Endothelial cell of umbilical vein (primary cell): ENCODE measurements at regions not wholly inside any gene's neighbourhood (a gene's known extent, or its start where the extent isn't known, plus 50 kb on each side); places are given as distances from the start of the nearest gene placed in this dataset.

Source experiments
- BruUV-seq: library from RNA; stranded (reverse); fragments of 400-500 nt; replicated peaks from 2 replicates; lab custom pipeline; 2021; lab: Mats Ljungman, UMichigan
- CTCF ChIA-PET: fragments of 300-600, 350-600 bp; sonication (Branson Sonifier 250); formaldehyde crosslinking; loops from one replicate; lab custom pipeline; 2021; ENCODE audit warnings: antibody characterized with exemption, inconsistent platforms; lab: Charles Lee
- POLR2A ChIA-PET: fragments of 300-600, 350-600 bp; sonication (Branson Sonifier 250); formaldehyde crosslinking; loops from one replicate; lab custom pipeline; 2021; ENCODE audit warnings: antibody characterized with exemption, inconsistent platforms; lab: Charles Lee
- DNase-seq: peaks from one replicate; pipeline ENCODE4 v3.0.0-alpha.2; 2011; ENCODE audit warnings: low read depth, low spot score
- FAIRE-seq: peaks from 2 replicates; lab custom pipeline; 2011; peaks lifted over from hg19 to GRCh38; lab: Jason Lieb, UNC
- H2AFZ ChIP-seq: 2 replicates; pipeline ENCODE4 v1.6.0; 2012; ENCODE audit warnings: low read depth, low read length, control low read depth, inconsistent platforms
- H3K27ac ChIP-seq: 2 replicates; pipeline ENCODE4 v1.5.1; 2011; ENCODE audit warnings: low read depth, mild to moderate bottlenecking, control low read depth, low read length, moderate library complexity; ENCODE audit not compliant: insufficient read depth
- H3K27me3 ChIP-seq, 2 experiments: 2 replicates each; pipeline versions ENCODE4 v1.6.0 to v1.6.1; 2011; ENCODE audit warnings: low read length in 2 of 2, mixed read lengths in 1 of 2; ENCODE audit not compliant: control insufficient read depth in 2 of 2, insufficient read depth in 2 of 2
- H3K36me3 ChIP-seq, 2 experiments: 2 replicates in 1 of 2; 3 replicates in 1 of 2; pipeline ENCODE4 v1.5.1; 2011; ENCODE audit warnings: low read length in 2 of 2, mild to moderate bottlenecking in 1 of 2, moderate library complexity in 1 of 2; ENCODE audit not compliant: control insufficient read depth in 2 of 2, insufficient read depth in 2 of 2; ENCODE audit errors: extremely low read depth in 1 of 2
- H3K4me1 ChIP-seq: 3 replicates; pipeline ENCODE4 v1.5.1; 2011; ENCODE audit warnings: mild to moderate bottlenecking, low read length; ENCODE audit not compliant: control insufficient read depth, insufficient read depth; ENCODE audit errors: extremely low read depth
- H3K4me2 ChIP-seq: 2 replicates; pipeline ENCODE4 v1.6.1; 2011; ENCODE audit warnings: low read length, control low read depth, mixed read lengths; ENCODE audit not compliant: insufficient read depth
- H3K4me3 ChIP-seq, 3 experiments: fragments of 200-600 bp in 1 of 3; sonication (generic), shearing (Covaris generic) in 1 of 3; replicated peaks in 1 of 3; 2 replicates each; pipeline ENCODE4 v1.5.1; 2011 to 2016; ENCODE audit warnings: control low read depth in 3 of 3, low read length in 3 of 3, mild to moderate bottlenecking in 2 of 3, inconsistent platforms in 1 of 3, low read depth in 1 of 3, moderate library complexity in 1 of 3; ENCODE audit not compliant: insufficient read depth in 1 of 3
- H3K79me2 ChIP-seq: 2 replicates; pipeline ENCODE4 v1.6.0; 2012; ENCODE audit warnings: low read length, inconsistent platforms; ENCODE audit not compliant: control insufficient read depth, insufficient read depth
- H3K9ac ChIP-seq: replicated peaks from 2 replicates; pipeline ENCODE3; 2011; ENCODE audit warnings: low read length, control low read depth; ENCODE audit not compliant: insufficient read depth; ENCODE audit errors: extremely low read depth
- H3K9me1 ChIP-seq: replicated peaks from 3 replicates; pipeline ENCODE4 v1.6.0; 2011; ENCODE audit warnings: mild to moderate bottlenecking, low read length; ENCODE audit not compliant: control insufficient read depth, insufficient read depth; ENCODE audit errors: extremely low read depth
- H3K9me3 ChIP-seq: replicated peaks from 2 replicates; pipeline ENCODE4 v1.5.1; 2012; ENCODE audit warnings: low read length, inconsistent platforms; ENCODE audit not compliant: control insufficient read depth, insufficient read depth
- H4K20me1 ChIP-seq: replicated peaks from 2 replicates; pipeline ENCODE3; 2011; ENCODE audit warnings: mild to moderate bottlenecking, low read length; ENCODE audit not compliant: control insufficient read depth, insufficient read depth; ENCODE audit errors: extremely low read depth
- CTCF ChIP-seq, 2 donors: IDR thresholded peaks; 1 replicate in 1 of 2; 2 replicates in 1 of 2; pipeline ENCODE4 v1.5.1; 2011; ENCODE audit warnings: low read length in 2 of 2, mild to moderate bottlenecking in 2 of 2, moderate library complexity in 2 of 2, control low read depth in 1 of 2, inconsistent platforms in 1 of 2, low read depth in 1 of 2; ENCODE audit not compliant: insufficient read depth in 1 of 2; ENCODE audit errors: extremely low read depth in 1 of 2
- EZH2 ChIP-seq: IDR thresholded peaks from 2 replicates; pipeline ENCODE4 v1.6.1; 2012; ENCODE audit warnings: borderline replicate concordance, low read depth, mild to moderate bottlenecking, moderate library complexity, low read length, inconsistent platforms; ENCODE audit not compliant: severe bottlenecking
- FOS ChIP-seq: IDR thresholded peaks from 2 replicates; pipeline ENCODE4 v1.6.1; 2011; ENCODE audit warnings: mild to moderate bottlenecking, low read length, moderate library complexity, borderline replicate concordance; ENCODE audit not compliant: insufficient read depth
- GATA2 ChIP-seq: IDR thresholded peaks from 2 replicates; pipeline ENCODE4 v1.7.0; 2011; ENCODE audit warnings: low read depth, mild to moderate bottlenecking, moderate library complexity, mixed read lengths, low read length; ENCODE audit not compliant: insufficient read length, insufficient read depth
- JUN ChIP-seq: IDR thresholded peaks from 2 replicates; pipeline ENCODE4 v1.6.1; 2011; ENCODE audit warnings: borderline replicate concordance, low read depth; ENCODE audit not compliant: insufficient read length, insufficient read depth
- MAX ChIP-seq: IDR thresholded peaks from 2 replicates; pipeline ENCODE4 v1.6.1; 2011; ENCODE audit not compliant: insufficient read depth, insufficient read length
- MYC ChIP-seq: IDR thresholded peaks from one replicate; pipeline ENCODE4 v1.6.1; 2011; ENCODE audit warnings: mild to moderate bottlenecking, low read depth, low read length
- POLR2A ChIP-seq: IDR thresholded peaks from 2 replicates; pipeline ENCODE4 v1.6.1; 2012; ENCODE audit warnings: low read depth, mild to moderate bottlenecking, control low read depth, low read length
- POLR2AphosphoS5 ChIP-seq: IDR thresholded peaks from 2 replicates; pipeline ENCODE4 v1.6.1; 2012; ENCODE audit warnings: low read depth, mild to moderate bottlenecking, control low read depth, low read length, moderate library complexity; ENCODE audit not compliant: insufficient read depth
- dilution Hi-C: fragments of 300-500 bp; cut with MboI; formaldehyde crosslinking; loops from one replicate; pipeline ENCODE4 v1.15.0; 2019; ENCODE audit warnings: low sequenced_read_pairs; ENCODE audit not compliant: extremely low pct_ligation_motif_present
- intact Hi-C: fragments of 100-400 bp; cut with micrococcal nuclease; formaldehyde crosslinking; loops from one replicate; pipeline ENCODE4 v1.10.0; 2022

- Histone ChIP-seq H3K27ac (no peak overlapping the region), H3K27me3 (no peaks in the 10 kb centered on the region), H3K4me2 (no peak overlapping the region), H4K20me1 (no peaks in the 10 kb centered on the region), H3K4me3 (no peak overlapping the region), H3K4me1 (no peaks in the 10 kb centered on the region), H3K9me1 (no peaks in the 10 kb centered on the region), H3K79me2 (no peaks in the 10 kb centered on the region), H3K9ac (no peak overlapping the region), H2AFZ (no peak overlapping the region), H3K36me3 (no peaks in the 10 kb centered on the region), H3K9me3 (no peaks in the 10 kb centered on the region)
- intact Hi-C loops (loop anchor here (10.0 kb wide), 1 partner anchor 500 kb away; no protein-coding TSS in a partner anchor), dilution Hi-C loops (no loop called here)
- no peak for FAIRE-seq
- ChIA-PET POLR2A (no interaction called here), CTCF (no interaction called here)
- DNase-seq: no peak
- TF ChIP-seq MYC: no peak
- BruUV-seq: no TSS peak
Observed at GRCh38 chrX:75625232-75625631, 102.4 kb upstream of the ZDHHC15 start.

GRCh38 chrX:75623535-75623934 lies 100.7 kb upstream of the ZDHHC15 start:
- Histone ChIP-seq H3K9ac (no peak overlapping the region), H3K4me1 (no peaks in the 10 kb centered on the region), H3K9me3 (no peaks in the 10 kb centered on the region), H3K4me3 (no peak overlapping the region), H3K9me1 (no peaks in the 10 kb centered on the region), H2AFZ (no peak overlapping the region), H3K4me2 (no peak overlapping the region), H3K36me3 (no peaks in the 10 kb centered on the region), H3K79me2 (no peaks in the 10 kb centered on the region), H3K27ac (no peak overlapping the region), H4K20me1 (no peaks in the 10 kb centered on the region), H3K27me3 (no peaks in the 10 kb centered on the region)
- DNase-seq: no peak
- no peak for FAIRE-seq
- BruUV-seq: no TSS peak
- POLR2A ChIA-PET: no interaction called here
- dilution Hi-C loops (no loop called here), intact Hi-C loops (loop anchor here (10.0 kb wide), 1 partner anchor 501 kb away; no protein-coding TSS in a partner anchor)
- TF ChIP-seq GATA2: no peak
- TF ChIP-seq MYC: no peak
- no peak for TF ChIP-seq JUN
- TF ChIP-seq EZH2: no peak
- no peak for TF ChIP-seq FOS
- no peak for TF ChIP-seq POLR2A
- TF ChIP-seq CTCF (IDR thresholded peaks at IDR 0.05; ENCODE audit: extremely low read depth in 1 of 2, insufficient read depth in 1 of 2, low read depth in 1 of 2, low read length in 2 of 2): no peak
- TF ChIP-seq POLR2AphosphoS5: no peak
- no peak for TF ChIP-seq MAX
- CTCF ChIA-PET: no interaction called here
